GM21723 (cell line): ENCODE measurements at regions not wholly inside any gene's neighbourhood (a gene's known extent, or its start where the extent isn't known, plus 50 kb on each side); places are given as distances from the start of the nearest gene placed in this dataset.
A peak's percentile ranks its signal among the peaks of the same experiment; 100 is the strongest.
"Not testable (repeated sequence)": the region's sequence is repeated elsewhere in the genome, so short reads cannot be mapped to it uniquely, and the experiment has no call there.

Experiments used
- ATAC-seq: cut with Tn5 transposase; IDR thresholded peaks from one replicate; pipeline ENCODE4 v1.9.1; 2021; ENCODE audit warnings: mild to moderate bottlenecking, moderate library complexity; ENCODE audit not compliant: unreplicated experiment

GRCh38 chr5:168075387-168075786, 216.1 kb upstream of the WWC1 start:
- no peak for ATAC-seq

GRCh38 chr5:168076561-168076991, 214.9 kb upstream of the WWC1 start:
- peak; percentile 57 for ATAC-seq

GRCh38 chr5:168085261-168086031, 206.0 kb upstream of the WWC1 start:
- no peak for ATAC-seq

GRCh38 chr5:168086104-168086610, 205.3 kb upstream of the WWC1 start:
- ATAC-seq, result no peak

GRCh38 chr5:168086746-168087145, 204.7 kb upstream of the WWC1 start:
- ATAC-seq, result no peak

GRCh38 chr5:168088410-168089173, 202.9 kb upstream of the WWC1 start:
- no peak for ATAC-seq

GRCh38 chr5:168089201-168089887, 202.1 kb upstream of the WWC1 start:
- no peak for ATAC-seq

- no peak for ATAC-seq
Measured at GRCh38 chr5:168092209-168093185, 198.9 kb upstream of the WWC1 start.

GRCh38 chr5:168093200-168093910, 198.1 kb upstream of the WWC1 start:
- no peak for ATAC-seq

- no peak for ATAC-seq
Measured at GRCh38 chr5:168096525-168096924, 194.9 kb upstream of the WWC1 start.

- no peak for ATAC-seq
Measured at GRCh38 chr5:168097876-168098653, 193.4 kb upstream of the WWC1 start.

GRCh38 chr5:168101352-168101751, 190.1 kb upstream of the WWC1 start:
- ATAC-seq, result no peak

- not testable (repeated sequence) for ATAC-seq
Measured at GRCh38 chr5:168103018-168103417, 188.4 kb upstream of the WWC1 start.

- no peak for ATAC-seq
Measured at GRCh38 chr5:168104350-168104749, 187.1 kb upstream of the WWC1 start.

- no peak for ATAC-seq
Measured at GRCh38 chr5:168104811-168105481, 186.5 kb upstream of the WWC1 start.

- no peak for ATAC-seq
Measured at GRCh38 chr5:168106008-168106761, 185.3 kb upstream of the WWC1 start.

- no peak for ATAC-seq
Measured at GRCh38 chr5:168109441-168109840, 182.0 kb upstream of the WWC1 start.

- ATAC-seq, result no peak
Measured at GRCh38 chr5:168110384-168110783, 181.1 kb upstream of the WWC1 start.
